ENCODE measurements at regions not wholly inside any gene's neighbourhood (a gene's known extent, or its start where the extent isn't known, plus 50 kb on each side); places are given as distances from the start of the nearest gene placed in this dataset.

DNA sequence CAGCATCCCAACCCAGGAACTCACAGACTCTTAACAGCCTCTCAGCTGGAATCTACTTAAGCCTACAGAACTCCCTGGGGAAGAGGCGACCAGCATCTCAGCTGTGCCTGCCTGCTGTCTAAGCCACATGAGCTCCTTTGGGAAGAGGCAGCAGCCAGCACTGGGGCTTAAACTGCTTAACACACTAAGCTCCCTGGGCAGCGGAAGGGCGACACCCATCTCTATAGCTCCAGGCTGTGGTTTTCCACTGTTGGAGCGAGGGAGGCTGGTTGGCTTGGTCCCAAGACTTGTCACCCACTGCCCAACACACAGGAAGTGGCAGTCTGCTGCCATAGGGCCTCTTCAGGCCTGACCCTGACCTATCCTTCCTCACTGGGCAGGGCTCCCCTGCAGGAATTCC lies 1544.1 kb upstream of the ADGRL3 start:
- H3K27me3 Mint-ChIP-seq (ENCODE audit: low read depth): no peaks in the 10 kb centered on the region; the same call in none of the 2 replicates
- ChIA-PET POLR2A (no interaction called here), CTCF (no interaction called here)
- peaks cover 63% of the 10 kb centered on the region for H3K9me3 Mint-ChIP-seq
- TF ChIP-seq ZNF423 (CRISPR knock-in tag; IDR thresholded peaks at IDR 0.05): peak; percentile 60
- TF ChIP-seq E2F4 (CRISPR knock-in tag; IDR thresholded peaks at IDR 0.05; ENCODE audit: borderline replicate concordance, low read depth): no peak
- H3K4me1 Mint-ChIP-seq: no peaks in the 10 kb centered on the region
- H3K4me3 Mint-ChIP-seq: no peak overlapping the region
- H3K36me3 Mint-ChIP-seq: peaks cover 7% of the 10 kb centered on the region
- peak; percentile 48 for ATAC-seq
- no peak for DNase-seq (ENCODE audit: low spot score)
- no peak overlapping the region for H3K27ac Mint-ChIP-seq

DNA sequence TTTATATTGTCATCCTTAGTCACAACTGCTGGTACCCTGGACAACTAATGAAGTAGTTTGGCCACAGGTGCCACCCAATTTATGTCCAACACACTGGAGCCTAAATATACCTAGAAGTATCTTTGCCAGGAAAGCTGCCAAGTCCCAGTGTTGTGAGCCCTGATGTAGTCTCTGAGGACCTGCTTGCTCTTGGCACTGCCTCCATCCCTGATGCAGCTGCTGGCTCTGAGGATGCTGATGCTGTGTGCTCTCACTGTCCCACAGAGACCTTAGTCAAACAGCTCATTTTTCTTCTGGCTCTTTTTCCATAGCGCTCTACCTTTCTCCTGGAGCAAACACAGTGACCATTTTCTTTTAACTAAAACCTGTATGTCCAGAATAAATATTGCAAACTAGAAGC lies 1535.4 kb upstream of the ADGRL3 start:
- Mint-ChIP-seq H3K27me3 (ENCODE audit: low read depth) (no peaks in the 10 kb centered on the region), H3K27ac (no peak overlapping the region), H3K4me3 (no peak overlapping the region), H3K9me3 (peaks cover 23% of the 10 kb centered on the region), H3K36me3 (0 out of 2 replicates have a peak, but pooled peaks cover 3% of the 10 kb centered on the region), H3K4me1 (peaks cover 11% of the 10 kb centered on the region)
- ATAC-seq (no peak), DNase-seq (ENCODE audit: low spot score) (no peak)
- ChIA-PET CTCF (no interaction called here), POLR2A (no interaction called here)
- TF ChIP-seq PRRX2 (CRISPR knock-in tag; IDR thresholded peaks at IDR 0.05) (no peak), TP53 (CRISPR knock-in tag; IDR thresholded peaks at IDR 0.05) (no peak), IRF2 (CRISPR knock-in tag; IDR thresholded peaks at IDR 0.05; ENCODE audit: borderline replicate concordance, low read depth) (no peak), SMAD3 (CRISPR knock-in tag; IDR thresholded peaks at IDR 0.05; ENCODE audit: borderline replicate concordance) (no peak), ZNF263 (CRISPR knock-in tag; IDR thresholded peaks at IDR 0.05; ENCODE audit: low read depth) (no peak), ERG (CRISPR knock-in tag; IDR thresholded peaks at IDR 0.05) (no peak), MAX (CRISPR knock-in tag; IDR thresholded peaks at IDR 0.05) (no peak), JAZF1 (CRISPR knock-in tag; IDR thresholded peaks at IDR 0.05) (no peak), OVOL2 (CRISPR knock-in tag; IDR thresholded peaks at IDR 0.05; ENCODE audit: borderline replicate concordance) (no peak), ETV6 (CRISPR knock-in tag; IDR thresholded peaks at IDR 0.05) (no peak), ZNF416 (CRISPR knock-in tag; IDR thresholded peaks at IDR 0.05) (no peak), ZNF317 (CRISPR knock-in tag; IDR thresholded peaks at IDR 0.05; ENCODE audit: borderline replicate concordance, low read depth) (no peak), FOXJ3 (CRISPR knock-in tag; IDR thresholded peaks at IDR 0.05; ENCODE audit: borderline replicate concordance) (no peak), NFYB (CRISPR knock-in tag; conservative IDR thresholded peaks at IDR 0.05; ENCODE audit: low read depth) (no peak), GRHL2 (CRISPR knock-in tag; IDR thresholded peaks at IDR 0.05; ENCODE audit: insufficient replicate concordance, severe bottlenecking) (no peak), ESRRA (CRISPR knock-in tag; IDR thresholded peaks at IDR 0.05; ENCODE audit: borderline replicate concordance) (no peak), ZNF425 (CRISPR knock-in tag; conservative IDR thresholded peaks at IDR 0.05) (no peak), GABPB1 (CRISPR knock-in tag; IDR thresholded peaks at IDR 0.05) (no peak)
- TF ChIP-seq, protein P1, sequence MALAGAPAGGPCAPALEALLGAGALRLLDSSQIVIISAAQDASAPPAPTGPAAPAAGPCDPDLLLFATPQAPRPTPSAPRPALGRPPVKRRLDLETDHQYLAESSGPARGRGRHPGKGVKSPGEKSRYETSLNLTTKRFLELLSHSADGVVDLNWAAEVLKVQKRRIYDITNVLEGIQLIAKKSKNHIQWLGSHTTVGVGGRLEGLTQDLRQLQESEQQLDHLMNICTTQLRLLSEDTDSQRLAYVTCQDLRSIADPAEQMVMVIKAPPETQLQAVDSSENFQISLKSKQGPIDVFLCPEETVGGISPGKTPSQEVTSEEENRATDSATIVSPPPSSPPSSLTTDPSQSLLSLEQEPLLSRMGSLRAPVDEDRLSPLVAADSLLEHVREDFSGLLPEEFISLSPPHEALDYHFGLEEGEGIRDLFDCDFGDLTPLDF (CRISPR knock-in tag; IDR thresholded peaks at IDR 0.05): no peak
- TF ChIP-seq, protein P2, sequence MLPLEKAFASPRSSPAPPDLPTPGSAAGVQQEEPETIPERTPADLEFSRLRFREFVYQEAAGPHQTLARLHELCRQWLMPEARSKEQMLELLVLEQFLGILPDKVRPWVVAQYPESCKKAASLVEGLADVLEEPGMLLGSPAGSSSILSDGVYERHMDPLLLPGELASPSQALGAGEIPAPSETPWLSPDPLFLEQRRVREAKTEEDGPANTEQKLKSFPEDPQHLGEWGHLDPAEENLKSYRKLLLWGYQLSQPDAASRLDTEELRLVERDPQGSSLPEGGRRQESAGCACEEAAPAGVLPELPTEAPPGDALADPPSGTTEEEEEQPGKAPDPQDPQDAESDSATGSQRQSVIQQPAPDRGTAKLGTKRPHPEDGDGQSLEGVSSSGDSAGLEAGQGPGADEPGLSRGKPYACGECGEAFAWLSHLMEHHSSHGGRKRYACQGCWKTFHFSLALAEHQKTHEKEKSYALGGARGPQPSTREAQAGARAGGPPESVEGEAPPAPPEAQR (CRISPR knock-in tag; IDR thresholded peaks at IDR 0.05): no peak

All from WTC11 (cell line).